ENCODE measurements at regions not wholly inside any gene's neighbourhood (a gene's known extent, or its start where the extent isn't known, plus 50 kb on each side); places are given as distances from the start of the nearest gene placed in this dataset.
A peak's percentile ranks its signal among the peaks of the same experiment; 100 is the strongest.
"Not testable (repeated sequence)": the region's sequence is repeated elsewhere in the genome, so short reads cannot be mapped to it uniquely, and the experiment has no call there.

GRCh38 chr3:150335631-150336030 is 72.5 kb upstream of the TSC22D2 start:
- Mint-ChIP-seq H3K27me3 (peaks cover 18% of the 10 kb centered on the region), H3K9me3 (no peaks in the 10 kb centered on the region), H3K27ac (no peak overlapping the region), H3K4me3 (no peak overlapping the region), H3K4me1 (peaks cover 6% of the 10 kb centered on the region), H3K36me3 (ENCODE audit: low read depth) (no peaks in the 10 kb centered on the region)
- ATAC-seq (no peak), DNase-seq (no peak)

GRCh38 chr3:150334974-150335373 is 73.1 kb upstream of the TSC22D2 start:
- Mint-ChIP-seq H3K4me3 (no peak overlapping the region), H3K4me1 (peaks cover 6% of the 10 kb centered on the region), H3K27me3 (peaks cover 18% of the 10 kb centered on the region), H3K9me3 (no peaks in the 10 kb centered on the region), H3K36me3 (ENCODE audit: low read depth) (no peaks in the 10 kb centered on the region), H3K27ac (no peak overlapping the region)
- ATAC-seq, result no peak
- no peak for DNase-seq

GRCh38 chr3:150333477-150333876 is 74.6 kb upstream of the TSC22D2 start:
- no peak overlapping the region for H3K27ac Mint-ChIP-seq
- H3K36me3 Mint-ChIP-seq (ENCODE audit: low read depth), result no peaks in the 10 kb centered on the region
- no peak overlapping the region for H3K4me3 Mint-ChIP-seq
- H3K27me3 Mint-ChIP-seq, result peaks cover 11% of the 10 kb centered on the region
- peaks cover 11% of the 10 kb centered on the region for H3K4me1 Mint-ChIP-seq
- ATAC-seq (peak; percentile 66), DNase-seq (no peak)
- no peaks in the 10 kb centered on the region for H3K9me3 Mint-ChIP-seq

GRCh38 chr3:150331978-150332568 is 76.0 kb upstream of the TSC22D2 start:
- Mint-ChIP-seq H3K4me1 (peaks cover 11% of the 10 kb centered on the region), H3K27ac (no peak overlapping the region), H3K4me3 (no peak overlapping the region), H3K27me3 (peaks cover 13% of the 10 kb centered on the region), H3K9me3 (no peaks in the 10 kb centered on the region), H3K36me3 (ENCODE audit: low read depth) (no peaks in the 10 kb centered on the region)
- DNase-seq, result no peak
- no peak for ATAC-seq

GRCh38 chr3:150330872-150331271 is 77.2 kb upstream of the TSC22D2 start:
- Mint-ChIP-seq H3K9me3 (no peaks in the 10 kb centered on the region), H3K27ac (no peak overlapping the region), H3K36me3 (ENCODE audit: low read depth) (no peaks in the 10 kb centered on the region), H3K4me1 (peaks cover 11% of the 10 kb centered on the region), H3K4me3 (no peak overlapping the region), H3K27me3 (peaks cover 11% of the 10 kb centered on the region)
- ATAC-seq, result no peak
- no peak for DNase-seq

GRCh38 chr3:150330174-150330573 is 77.9 kb upstream of the TSC22D2 start:
- Mint-ChIP-seq H3K9me3 (no peaks in the 10 kb centered on the region), H3K36me3 (ENCODE audit: low read depth) (no peaks in the 10 kb centered on the region), H3K4me1 (peaks cover 11% of the 10 kb centered on the region), H3K4me3 (no peak overlapping the region), H3K27ac (no peak overlapping the region), H3K27me3 (peaks cover 13% of the 10 kb centered on the region)
- DNase-seq, result no peak
- ATAC-seq, result no peak

- no peaks in the 10 kb centered on the region for H3K36me3 Mint-ChIP-seq (ENCODE audit: low read depth)
- peaks cover 11% of the 10 kb centered on the region for H3K4me1 Mint-ChIP-seq
- no peak overlapping the region for H3K27ac Mint-ChIP-seq
- no peak overlapping the region for H3K4me3 Mint-ChIP-seq
- peaks cover 15% of the 10 kb centered on the region for H3K27me3 Mint-ChIP-seq
- no peak for DNase-seq
- no peaks in the 10 kb centered on the region for H3K9me3 Mint-ChIP-seq
- ATAC-seq, result peak; percentile 66
Measured at GRCh38 chr3:150329408-150329807, 78.7 kb upstream of the TSC22D2 start.

- H3K36me3 Mint-ChIP-seq (ENCODE audit: low read depth), result no peaks in the 10 kb centered on the region
- ATAC-seq (no peak), DNase-seq (no peak)
- H3K27ac Mint-ChIP-seq, result no peak overlapping the region
- no peak overlapping the region for H3K4me3 Mint-ChIP-seq
- no peaks in the 10 kb centered on the region for H3K9me3 Mint-ChIP-seq
- peaks cover 15% of the 10 kb centered on the region for H3K27me3 Mint-ChIP-seq
- peaks cover 9% of the 10 kb centered on the region for H3K4me1 Mint-ChIP-seq
Measured at GRCh38 chr3:150328654-150329040, 79.5 kb upstream of the TSC22D2 start.

- Mint-ChIP-seq H3K36me3 (ENCODE audit: low read depth) (no peaks in the 10 kb centered on the region), H3K4me1 (peaks cover 5% of the 10 kb centered on the region), H3K4me3 (no peak overlapping the region), H3K9me3 (no peaks in the 10 kb centered on the region), H3K27me3 (peaks cover 15% of the 10 kb centered on the region), H3K27ac (no peak overlapping the region)
- no peak for DNase-seq
- ATAC-seq, result no peak
Measured at GRCh38 chr3:150327678-150328653, 80.1 kb upstream of the TSC22D2 start.

GRCh38 chr3:150324788-150325187 is 83.3 kb upstream of the TSC22D2 start:
- peak; percentile 73 for ATAC-seq
- no peak for DNase-seq
- no peak overlapping the region for H3K27ac Mint-ChIP-seq

GRCh38 chr3:150324245-150324644 is 83.9 kb upstream of the TSC22D2 start:
- ATAC-seq, result no peak
- Mint-ChIP-seq H3K4me3 (no peak overlapping the region), H3K9me3 (no peaks in the 10 kb centered on the region), H3K27me3 (peaks cover 15% of the 10 kb centered on the region), H3K27ac (no peak overlapping the region), H3K36me3 (ENCODE audit: low read depth) (no peaks in the 10 kb centered on the region), H3K4me1 (no peaks in the 10 kb centered on the region)
- DNase-seq, result no peak

More at GRCh38 chr3:150324788-150325187, 83.3 kb upstream of the TSC22D2 start:
- Mint-ChIP-seq H3K9me3 (no peaks in the 10 kb centered on the region), H3K4me1 (peaks cover 4% of the 10 kb centered on the region), H3K4me3 (no peak overlapping the region), H3K27me3 (peaks cover 15% of the 10 kb centered on the region), H3K36me3 (ENCODE audit: low read depth) (no peaks in the 10 kb centered on the region)

GRCh38 chr3:150323770-150324169 is 84.3 kb upstream of the TSC22D2 start:
- Mint-ChIP-seq H3K4me3 (no peak overlapping the region), H3K9me3 (no peaks in the 10 kb centered on the region), H3K36me3 (ENCODE audit: low read depth) (no peaks in the 10 kb centered on the region), H3K27ac (no peak overlapping the region), H3K27me3 (peaks cover 15% of the 10 kb centered on the region), H3K4me1 (no peaks in the 10 kb centered on the region)
- no peak for DNase-seq
- ATAC-seq, result no peak

GRCh38 chr3:150323091-150323490 is 85.0 kb upstream of the TSC22D2 start:
- H3K4me3 Mint-ChIP-seq; H3K36me3 Mint-ChIP-seq (ENCODE audit: low read depth); H3K9me3 Mint-ChIP-seq; DNase-seq; ATAC-seq; H3K27ac Mint-ChIP-seq; H3K4me1 Mint-ChIP-seq: not testable (repeated sequence)
- peaks cover 11% of the 10 kb centered on the region for H3K27me3 Mint-ChIP-seq

GRCh38 chr3:150320971-150321370 is 87.1 kb upstream of the TSC22D2 start:
- not testable (repeated sequence) for H3K27me3 Mint-ChIP-seq; H3K9me3 Mint-ChIP-seq; DNase-seq; H3K27ac Mint-ChIP-seq; ATAC-seq; H3K4me1 Mint-ChIP-seq; H3K36me3 Mint-ChIP-seq (ENCODE audit: low read depth); H3K4me3 Mint-ChIP-seq

GRCh38 chr3:150319900-150320299 is 88.2 kb upstream of the TSC22D2 start:
- H3K4me3 Mint-ChIP-seq, result no peak overlapping the region
- no peaks in the 10 kb centered on the region for H3K9me3 Mint-ChIP-seq
- H3K36me3 Mint-ChIP-seq (ENCODE audit: low read depth), result no peaks in the 10 kb centered on the region
- H3K27ac Mint-ChIP-seq, result no peak overlapping the region
- ATAC-seq, result peak; percentile 54
- peaks cover 5% of the 10 kb centered on the region for H3K27me3 Mint-ChIP-seq
- no peak for DNase-seq
- no peaks in the 10 kb centered on the region for H3K4me1 Mint-ChIP-seq
